GM06990 (cell line): ENCODE measurements at regions not wholly inside any gene's neighbourhood (a gene's known extent, or its start where the extent isn't known, plus 50 kb on each side); places are given as distances from the start of the nearest gene placed in this dataset.

Source experiments
- DNase-seq: peaks from one replicate; pipeline ENCODE4 v3.0.0-alpha.2; 2011; ENCODE audit not compliant: insufficient read length; ENCODE audit errors: extremely low read depth
- H3K27me3 ChIP-seq: replicated peaks from 2 replicates; pipeline ENCODE4 v1.6.0; 2011; ENCODE audit warnings: low read length; ENCODE audit not compliant: control insufficient read depth, insufficient read depth
- H3K36me3 ChIP-seq: 2 replicates; pipeline ENCODE4 v1.5.1; 2011; ENCODE audit warnings: low read length; ENCODE audit not compliant: control insufficient read depth, insufficient read depth
- H3K4me3 ChIP-seq: replicated peaks from 2 replicates; pipeline ENCODE4 v1.5.1; 2011; ENCODE audit warnings: low read depth, mild to moderate bottlenecking, control low read depth, low read length
- CTCF ChIP-seq: IDR thresholded peaks from 2 replicates; pipeline ENCODE4 v1.5.1; 2011; ENCODE audit warnings: low read length, control low read depth, mild to moderate bottlenecking, inconsistent platforms; ENCODE audit not compliant: insufficient read depth, poor library complexity, severe bottlenecking

- TF ChIP-seq CTCF = no peak
- H3K27me3 ChIP-seq = no peaks in the 10 kb centered on the region; the same call in none of the 2 replicates
- no peaks in the 10 kb centered on the region for H3K36me3 ChIP-seq
- no peak for DNase-seq
- no peak overlapping the region for H3K4me3 ChIP-seq
Observed at GRCh38 chr1:30627994-30628393, 95.4 kb downstream of the MATN1 start.

GRCh38 chr1:30627206-30627605 is 96.2 kb downstream of the MATN1 start:
- no peaks in the 10 kb centered on the region for H3K36me3 ChIP-seq
- no peak overlapping the region for H3K4me3 ChIP-seq
- no peaks in the 10 kb centered on the region; the same call in none of the 2 replicates for H3K27me3 ChIP-seq
- TF ChIP-seq CTCF = no peak
- DNase-seq = no peak

GRCh38 chr1:30623431-30623830 is 100.0 kb downstream of the MATN1 start:
- no peaks in the 10 kb centered on the region for H3K36me3 ChIP-seq
- no peak for TF ChIP-seq CTCF
- peaks cover 1% of the 10 kb centered on the region; the same call in 1 of the 2 replicates for H3K27me3 ChIP-seq
- no peak for DNase-seq
- no peak overlapping the region for H3K4me3 ChIP-seq

GRCh38 chr1:30619619-30620018 is 103.8 kb downstream of the MATN1 start:
- TF ChIP-seq CTCF = no peak
- DNase-seq = no peak
- Histone ChIP-seq H3K27me3 (peaks cover 3% of the 10 kb centered on the region), H3K36me3 (no peaks in the 10 kb centered on the region), H3K4me3 (no peak overlapping the region)

GRCh38 chr1:30618335-30618747 is 105.0 kb downstream of the MATN1 start:
- DNase-seq = no peak
- no peak for TF ChIP-seq CTCF
- Histone ChIP-seq H3K36me3 (no peaks in the 10 kb centered on the region), H3K27me3 (peaks cover 3% of the 10 kb centered on the region), H3K4me3 (no peak overlapping the region)

GRCh38 chr1:30616759-30617158 is 106.6 kb downstream of the MATN1 start:
- Histone ChIP-seq H3K36me3 (no peaks in the 10 kb centered on the region), H3K27me3 (peaks cover 3% of the 10 kb centered on the region), H3K4me3 (no peak overlapping the region)
- DNase-seq = no peak
- no peak for TF ChIP-seq CTCF
